K562 (cell line): ENCODE measurements at regions not wholly inside any gene's neighbourhood (a gene's known extent, or its start where the extent isn't known, plus 50 kb on each side); places are given as distances from the start of the nearest gene placed in this dataset.

Source experiments
- ATAC-seq: fragments of 200-7000 bp; cut with Tn5 transposase; 3 replicates; pipeline ENCODE4 v1.9.1; 2020; ENCODE audit warnings: moderate library complexity
- BruUV-seq: library from RNA; stranded (reverse); fragments of 400-500 nt; replicated peaks from 2 replicates; lab custom pipeline; 2021; lab: Mats Ljungman, UMichigan
- CTCF ChIA-PET: fragments of 300-600 bp; formaldehyde crosslinking; extraction: SDS; loops from one replicate; lab custom pipeline; 2021; ENCODE audit warnings: low intra/inter-chr PET ratio; lab: Yijun Ruan, JAX
- POLR2A ChIA-PET: fragments of 300-600, 350-650 bp; sonication (Branson Sonifier 250); formaldehyde crosslinking; extraction: SDS; loops from one replicate; lab custom pipeline; 2021; ENCODE audit warnings: antibody characterized with exemption, inconsistent platforms; lab: Yijun Ruan, JAX
- DNase-seq, 4 experiments: peaks; one replicate each; pipeline versions ENCODE4 v3.0.0 to v3.0.0-alpha.2; 2011 to 2018; ENCODE audit warnings: low spot score in 3 of 4, mixed read lengths in 3 of 4; ENCODE audit errors: extremely low read depth in 1 of 4
- FAIRE-seq: peaks from 2 replicates; lab custom pipeline; 2011; peaks lifted over from hg19 to GRCh38; lab: Jason Lieb, UNC
- H2AFZ ChIP-seq: 2 replicates; pipeline ENCODE4 v1.6.0; 2011; ENCODE audit warnings: low read depth, low read length, control low read depth, inconsistent platforms
- H3K27ac ChIP-seq: fragments of 200-600 bp; 3 replicates; pipeline ENCODE4 v1.8.0; 2011; ENCODE audit warnings: low read depth, mild to moderate bottlenecking, control low read depth, inconsistent platforms, low read length, moderate library complexity, mixed read lengths; ENCODE audit errors: extremely low read depth
- H3K27me3 ChIP-seq, 2 experiments: fragments of 300-600 bp in 1 of 2; 2 replicates in 1 of 2; 3 replicates in 1 of 2; pipeline versions ENCODE4 v1.6.0 to v1.8.0; 2011; ENCODE audit warnings: inconsistent platforms in 2 of 2, low read length in 2 of 2, mild to moderate bottlenecking in 1 of 2, mixed read lengths in 1 of 2, moderate library complexity in 1 of 2; ENCODE audit not compliant: control insufficient read depth in 2 of 2, insufficient read depth in 2 of 2
- H3K36me3 ChIP-seq: fragments of 300-600 bp; 3 replicates; pipeline ENCODE4 v1.8.0; 2011; ENCODE audit warnings: mild to moderate bottlenecking, low read length, inconsistent platforms; ENCODE audit not compliant: control insufficient read depth, insufficient read depth
- H3K4me1 ChIP-seq, 2 experiments: fragments of 200-600 bp in 1 of 2; replicated peaks in 1 of 2; 2 replicates in 1 of 2; 3 replicates in 1 of 2; pipeline versions ENCODE4 v1.5.1 to v1.8.0; 2011; ENCODE audit warnings: inconsistent platforms in 2 of 2, low read length in 2 of 2, mild to moderate bottlenecking in 1 of 2, mixed read lengths in 1 of 2, moderate library complexity in 1 of 2; ENCODE audit not compliant: control insufficient read depth in 2 of 2, insufficient read depth in 2 of 2
- H3K4me2 ChIP-seq: 2 replicates; pipeline ENCODE4 v1.6.1; 2011; ENCODE audit warnings: low read length, control low read depth, inconsistent platforms, mixed read lengths; ENCODE audit not compliant: insufficient read depth
- H3K4me3 ChIP-seq: fragments of 200-600 bp; sonication (generic), shearing (Covaris generic); 2 replicates; pipeline ENCODE4 v1.5.1; 2016; ENCODE audit warnings: control low read depth, inconsistent platforms
- H3K79me2 ChIP-seq: fragments of 200-600 bp; 3 replicates; pipeline ENCODE4 v1.8.0; 2011; ENCODE audit warnings: low read length, inconsistent platforms; ENCODE audit not compliant: control insufficient read depth, insufficient read depth
- H3K9ac ChIP-seq, 2 experiments: 2 replicates each; pipeline versions ENCODE4 v1.6.0 to v1.6.1; 2011; ENCODE audit warnings: low read depth in 2 of 2, low read length in 2 of 2, control low read depth in 1 of 2, inconsistent platforms in 1 of 2, mild to moderate bottlenecking in 1 of 2, mixed read lengths in 1 of 2; ENCODE audit not compliant: insufficient read depth in 1 of 2
- H3K9me1 ChIP-seq: one replicate; pipeline ENCODE4 v1.6.0; 2011; ENCODE audit warnings: inconsistent platforms, mild to moderate bottlenecking, low read length, moderate library complexity; ENCODE audit not compliant: control insufficient read depth, insufficient read depth
- H3K9me3 ChIP-seq: replicated peaks from 2 replicates; pipeline ENCODE4 v1.5.1; 2011; ENCODE audit warnings: low read depth, low read length, inconsistent platforms; ENCODE audit not compliant: control insufficient read depth, insufficient read depth
- H4K20me1 ChIP-seq: replicated peaks from 2 replicates; pipeline ENCODE4 v1.6.1; 2011; ENCODE audit warnings: low read length, inconsistent platforms, mixed read lengths; ENCODE audit not compliant: control insufficient read depth, insufficient read depth
- CC2D1A ChIP-seq: fragments of 450-650 bp; IDR thresholded peaks from 2 replicates; pipeline ENCODE4 v1.6.1; 2017; ENCODE audit warnings: mild to moderate bottlenecking
- CREM ChIP-seq: IDR thresholded peaks from 2 replicates; pipeline ENCODE4 v1.6.1; 2014; ENCODE audit warnings: antibody characterized with exemption, low read depth
- GTF2E2 ChIP-seq: fragments of 200-800 bp; sonication (Bioruptor generic); IDR thresholded peaks from 2 replicates; pipeline ENCODE4 v1.6.1; 2016; ENCODE audit warnings: missing genetic modification characterization, missing compliant biosample characterization
- JUNB ChIP-seq: fragments of 450-650 bp; formaldehyde crosslinking; conservative IDR thresholded peaks from 2 replicates; pipeline ENCODE4 v1.4.0; 2020; ENCODE audit warnings: mild to moderate bottlenecking
- POLR3A ChIP-seq: IDR thresholded peaks from 2 replicates; pipeline ENCODE4 v1.6.1; 2011; ENCODE audit warnings: borderline replicate concordance, mild to moderate bottlenecking, moderate library complexity; ENCODE audit not compliant: insufficient read length, insufficient read depth; ENCODE audit errors: extremely low read depth
- SMARCA4 ChIP-seq: fragments of 450-650 bp; IDR thresholded peaks from 2 replicates; pipeline ENCODE4 v1.6.1; 2016
- WGBS: fragments of 100-300 bp; shearing (Covaris generic); methylation state at CpG from one replicate; pipeline ENCODE4 v1.1.6; 2016; ENCODE audit warnings: low coverage, mixed read lengths; ENCODE audit not compliant: insufficient coverage; ENCODE audit errors: missing lambda C conversion rate; 5-methylcytosine and 5-hydroxymethylcytosine counted together
- in situ Hi-C: fragments of 300-500 bp; cut with MboI; formaldehyde crosslinking; loops from 4 replicates; pipeline ENCODE4 v1.15.0; 2018; ENCODE audit warnings: inconsistent platforms, mixed read lengths
- intact Hi-C: fragments of 100-400 bp; cut with micrococcal nuclease; formaldehyde crosslinking; loops from 2 replicates; pipeline ENCODE4 v1.14.2; 2022
- TF ChIP-seq, protein P1 (sequence below): fragments of 450-650 bp; IDR thresholded peaks from 2 replicates; pipeline ENCODE4 v1.6.1; 2017; ENCODE audit warnings: antibody characterized with exemption, mild to moderate bottlenecking

DNA sequence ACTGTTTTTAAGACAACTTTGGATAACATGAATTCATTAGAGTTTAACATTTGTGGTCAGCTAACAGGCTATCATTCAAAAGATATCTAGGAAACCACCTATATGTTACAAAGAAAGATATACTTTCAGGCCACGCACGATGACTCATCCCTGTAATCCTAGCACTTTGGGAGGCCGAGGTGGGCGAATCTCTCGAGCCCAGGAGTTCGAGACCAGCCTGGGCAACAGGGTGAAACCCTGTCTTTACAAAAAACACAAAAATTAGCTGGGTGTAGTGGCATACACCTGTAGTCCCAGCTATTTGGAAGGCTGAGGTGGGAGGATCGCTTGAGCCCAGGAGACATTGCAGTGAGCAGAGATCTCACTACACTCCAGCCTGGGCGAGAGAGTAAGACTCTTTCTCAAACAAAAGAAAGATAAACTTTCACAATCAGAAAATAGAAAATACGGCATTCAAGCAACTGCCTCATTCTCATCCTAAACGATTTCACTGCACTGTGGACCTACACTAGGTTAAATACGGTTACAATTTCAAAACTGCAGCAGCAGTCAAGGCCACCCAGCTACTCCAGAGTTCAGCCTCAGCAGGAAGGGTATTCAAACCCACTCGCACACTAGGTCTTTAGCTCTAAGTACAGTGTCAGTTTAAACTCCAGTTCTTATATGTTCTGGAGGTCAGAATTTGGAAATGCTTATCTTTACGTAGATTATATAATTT lies 250.0 kb upstream of the SLC39A10 start:
- intact Hi-C loops: loop anchor here (5.0 to 10.0 kb wide), 3 partner anchors 80 to 255 kb away; no protein-coding TSS in a partner anchor
- peaks cover 2% of the 10 kb centered on the region; the same call in 1 of the 2 replicates for H3K9me3 ChIP-seq
- POLR2A ChIA-PET: interaction anchor here (1.0 kb wide), 1 partner anchor 14 kb away, joined by 4 read pairs; no protein-coding TSS in a partner anchor
- CTCF ChIA-PET: no interaction called here
- peak; percentile 71 for ATAC-seq
- DNase-seq: peak; percentile 10 to 76 (median 22)
- peak; percentile 77 for FAIRE-seq
- H3K4me2 ChIP-seq: no peak overlapping the region
- BruUV-seq: TSS peak; percentile 100
- H3K4me1 ChIP-seq: peaks cover 0 to 10% of the 10 kb centered on the region in 2 experiments; a peak in 2 of 5 replicates
- H4K20me1 ChIP-seq: no peaks in the 10 kb centered on the region
- no peak overlapping the region for H3K4me3 ChIP-seq
- H2AFZ ChIP-seq: peak overlapping the region; percentile 80
- peak overlapping the region; percentile 69 for H3K27ac ChIP-seq
- no peaks in the 10 kb centered on the region for H3K27me3 ChIP-seq
- H3K79me2 ChIP-seq: no peaks in the 10 kb centered on the region
- no peaks in the 10 kb centered on the region for H3K9me1 ChIP-seq
- H3K9ac ChIP-seq: peak overlapping the region in 1 of 2 experiments; percentile 51; a peak in 2 of 4 replicates
- whole genome bisulfite sequencing: 18% methylated on average over 13 of the region's 13 CpGs
- H3K36me3 ChIP-seq: no peaks in the 10 kb centered on the region
- in situ Hi-C loops: no loop called here
- TF ChIP-seq JUNB (peak; percentile 56), CREM (0 out of 2 replicates have a peak, but pooled peaks have one; percentile 12), POLR3A (peak; percentile 33), GTF2E2 (tag) (no peak), SMARCA4 (peak; percentile 83), CC2D1A (0 out of 2 replicates have a peak, but pooled peaks have one; percentile 35)
- TF ChIP-seq, protein P1, sequence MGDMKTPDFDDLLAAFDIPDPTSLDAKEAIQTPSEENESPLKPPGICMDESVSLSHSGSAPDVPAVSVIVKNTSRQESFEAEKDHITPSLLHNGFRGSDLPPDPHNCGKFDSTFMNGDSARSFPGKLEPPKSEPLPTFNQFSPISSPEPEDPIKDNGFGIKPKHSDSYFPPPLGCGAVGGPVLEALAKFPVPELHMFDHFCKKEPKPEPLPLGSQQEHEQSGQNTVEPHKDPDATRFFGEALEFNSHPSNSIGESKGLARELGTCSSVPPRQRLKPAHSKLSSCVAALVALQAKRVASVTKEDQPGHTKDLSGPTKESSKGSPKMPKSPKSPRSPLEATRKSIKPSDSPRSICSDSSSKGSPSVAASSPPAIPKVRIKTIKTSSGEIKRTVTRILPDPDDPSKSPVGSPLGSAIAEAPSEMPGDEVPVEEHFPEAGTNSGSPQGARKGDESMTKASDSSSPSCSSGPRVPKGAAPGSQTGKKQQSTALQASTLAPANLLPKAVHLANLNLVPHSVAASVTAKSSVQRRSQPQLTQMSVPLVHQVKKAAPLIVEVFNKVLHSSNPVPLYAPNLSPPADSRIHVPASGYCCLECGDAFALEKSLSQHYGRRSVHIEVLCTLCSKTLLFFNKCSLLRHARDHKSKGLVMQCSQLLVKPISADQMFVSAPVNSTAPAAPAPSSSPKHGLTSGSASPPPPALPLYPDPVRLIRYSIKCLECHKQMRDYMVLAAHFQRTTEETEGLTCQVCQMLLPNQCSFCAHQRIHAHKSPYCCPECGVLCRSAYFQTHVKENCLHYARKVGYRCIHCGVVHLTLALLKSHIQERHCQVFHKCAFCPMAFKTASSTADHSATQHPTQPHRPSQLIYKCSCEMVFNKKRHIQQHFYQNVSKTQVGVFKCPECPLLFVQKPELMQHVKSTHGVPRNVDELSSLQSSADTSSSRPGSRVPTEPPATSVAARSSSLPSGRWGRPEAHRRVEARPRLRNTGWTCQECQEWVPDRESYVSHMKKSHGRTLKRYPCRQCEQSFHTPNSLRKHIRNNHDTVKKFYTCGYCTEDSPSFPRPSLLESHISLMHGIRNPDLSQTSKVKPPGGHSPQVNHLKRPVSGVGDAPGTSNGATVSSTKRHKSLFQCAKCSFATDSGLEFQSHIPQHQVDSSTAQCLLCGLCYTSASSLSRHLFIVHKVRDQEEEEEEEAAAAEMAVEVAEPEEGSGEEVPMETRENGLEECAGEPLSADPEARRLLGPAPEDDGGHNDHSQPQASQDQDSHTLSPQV: no peak
